VCaP (cell line): ENCODE measurements at regions not wholly inside any gene's neighbourhood (a gene's known extent, or its start where the extent isn't known, plus 50 kb on each side); places are given as distances from the start of the nearest gene placed in this dataset.

Experiments used
- H3K27ac ChIP-seq: fragments of 450-650 bp; 2 replicates; pipeline ENCODE4 v1.5.1; 2017
- TF ChIP-seq, protein P1 (sequence below): fragments of 450-650 bp; conservative IDR thresholded peaks from 2 replicates; pipeline ENCODE4 v1.5.1; 2017; ENCODE audit warnings: mild to moderate bottlenecking, moderate library complexity

DNA sequence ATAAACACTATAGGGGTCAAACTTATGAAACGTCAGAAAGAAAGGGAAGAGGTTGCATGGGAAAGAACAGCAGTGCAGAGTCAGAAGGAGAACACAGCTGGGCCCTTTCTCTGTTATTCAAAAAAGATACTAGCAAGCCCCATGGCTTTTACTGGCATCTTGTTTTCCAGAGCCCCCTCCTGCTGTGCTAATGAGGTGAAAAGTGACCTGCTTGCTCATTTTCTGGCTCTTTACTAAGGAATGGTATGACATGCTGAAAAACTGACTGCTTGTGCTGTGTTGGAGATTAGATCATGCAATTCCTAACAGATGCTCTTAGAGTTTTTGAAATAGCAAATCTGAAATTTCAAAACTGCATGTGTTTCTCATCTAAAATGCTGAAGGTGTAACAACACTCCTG lies 541.6 kb upstream of the ALCAM start:
- no peak overlapping the region for H3K27ac ChIP-seq

DNA sequence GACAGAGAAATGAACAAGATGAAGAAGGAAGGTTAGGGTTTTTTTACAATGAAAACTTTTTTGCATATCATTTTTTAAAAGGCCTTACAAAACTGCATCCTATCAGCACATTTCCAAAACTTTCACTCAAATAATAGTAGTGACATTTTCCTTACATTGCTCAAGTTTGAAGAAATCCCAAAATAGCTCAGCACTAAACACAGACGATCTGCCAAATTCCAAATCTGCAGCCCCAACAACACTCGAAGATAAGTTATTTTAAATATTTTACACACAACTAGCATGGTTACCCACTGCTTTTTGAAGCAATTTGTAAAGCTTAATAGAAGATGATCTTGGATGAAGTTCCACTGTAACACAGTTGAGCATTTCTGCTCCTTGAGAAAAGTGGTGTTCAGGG lies 535.6 kb upstream of the ALCAM start:
- H3K27ac ChIP-seq: no peak overlapping the region
- TF ChIP-seq, protein P1, sequence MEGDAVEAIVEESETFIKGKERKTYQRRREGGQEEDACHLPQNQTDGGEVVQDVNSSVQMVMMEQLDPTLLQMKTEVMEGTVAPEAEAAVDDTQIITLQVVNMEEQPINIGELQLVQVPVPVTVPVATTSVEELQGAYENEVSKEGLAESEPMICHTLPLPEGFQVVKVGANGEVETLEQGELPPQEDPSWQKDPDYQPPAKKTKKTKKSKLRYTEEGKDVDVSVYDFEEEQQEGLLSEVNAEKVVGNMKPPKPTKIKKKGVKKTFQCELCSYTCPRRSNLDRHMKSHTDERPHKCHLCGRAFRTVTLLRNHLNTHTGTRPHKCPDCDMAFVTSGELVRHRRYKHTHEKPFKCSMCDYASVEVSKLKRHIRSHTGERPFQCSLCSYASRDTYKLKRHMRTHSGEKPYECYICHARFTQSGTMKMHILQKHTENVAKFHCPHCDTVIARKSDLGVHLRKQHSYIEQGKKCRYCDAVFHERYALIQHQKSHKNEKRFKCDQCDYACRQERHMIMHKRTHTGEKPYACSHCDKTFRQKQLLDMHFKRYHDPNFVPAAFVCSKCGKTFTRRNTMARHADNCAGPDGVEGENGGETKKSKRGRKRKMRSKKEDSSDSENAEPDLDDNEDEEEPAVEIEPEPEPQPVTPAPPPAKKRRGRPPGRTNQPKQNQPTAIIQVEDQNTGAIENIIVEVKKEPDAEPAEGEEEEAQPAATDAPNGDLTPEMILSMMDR: no peak

More for the DNA sequence above, 541.6 kb upstream of the ALCAM start:
- TF ChIP-seq, protein P1: no peak

DNA sequence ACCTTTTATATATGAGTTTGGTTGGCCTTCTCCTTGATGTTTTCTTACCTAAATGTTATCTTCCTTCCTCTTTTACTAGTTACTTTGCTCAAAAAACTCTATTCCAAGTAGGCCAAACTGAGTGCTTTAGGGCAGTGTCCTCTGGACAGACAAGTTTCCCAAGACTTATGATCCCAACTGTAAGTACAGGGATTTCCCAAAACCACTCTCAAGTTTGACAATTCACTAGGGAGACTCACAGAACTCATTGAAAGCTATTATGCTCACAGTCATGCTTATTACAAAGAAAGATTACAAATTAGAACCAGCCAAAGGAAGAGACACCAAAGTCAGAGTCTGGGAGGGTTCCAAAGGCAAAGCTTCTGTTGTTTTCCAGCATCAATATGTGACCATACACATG lies 534.2 kb upstream of the ALCAM start:
- TF ChIP-seq, protein P1: no peak
- H3K27ac ChIP-seq: no peak overlapping the region

DNA sequence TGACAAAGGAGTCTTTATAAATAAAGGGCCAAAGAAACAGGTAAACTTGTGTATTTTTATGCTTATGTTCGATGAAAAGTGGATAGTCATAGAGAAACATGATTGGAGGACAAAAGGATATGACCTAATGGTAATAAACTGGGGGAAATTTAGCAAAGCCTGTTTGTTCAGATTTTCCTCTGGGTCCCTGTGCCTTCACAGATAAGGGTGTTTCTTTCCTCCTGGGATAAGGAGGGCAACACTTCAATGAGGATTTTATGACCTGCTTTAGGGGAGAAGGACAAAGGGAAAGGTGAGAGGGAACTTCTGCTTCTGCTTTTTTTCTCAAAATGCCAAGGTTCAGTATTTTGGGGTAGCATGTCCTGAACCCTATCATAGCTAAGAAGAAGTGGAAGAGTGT lies 531.3 kb upstream of the ALCAM start:
- H3K27ac ChIP-seq: no peak overlapping the region
- TF ChIP-seq, protein P1: no peak

DNA sequence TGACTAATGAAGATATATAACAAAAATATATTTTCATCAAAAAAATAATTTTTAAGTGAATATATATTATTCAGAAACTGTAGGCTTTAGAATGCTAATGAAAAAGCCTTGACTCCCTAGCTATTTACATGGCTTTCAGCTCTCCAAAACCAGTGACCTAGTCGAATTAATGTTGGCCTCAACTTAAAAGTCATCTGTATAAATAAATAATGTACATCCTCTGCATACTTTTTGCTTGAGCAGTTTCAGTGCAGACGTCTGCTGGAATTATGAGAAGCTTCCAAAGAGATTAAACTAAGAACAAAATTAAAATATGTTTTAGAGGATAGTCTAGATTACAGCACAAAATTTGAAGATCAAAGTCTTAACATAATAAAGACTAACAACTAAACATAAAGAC lies 520.4 kb upstream of the ALCAM start:
- TF ChIP-seq, protein P1: no peak
- H3K27ac ChIP-seq: no peak overlapping the region

DNA sequence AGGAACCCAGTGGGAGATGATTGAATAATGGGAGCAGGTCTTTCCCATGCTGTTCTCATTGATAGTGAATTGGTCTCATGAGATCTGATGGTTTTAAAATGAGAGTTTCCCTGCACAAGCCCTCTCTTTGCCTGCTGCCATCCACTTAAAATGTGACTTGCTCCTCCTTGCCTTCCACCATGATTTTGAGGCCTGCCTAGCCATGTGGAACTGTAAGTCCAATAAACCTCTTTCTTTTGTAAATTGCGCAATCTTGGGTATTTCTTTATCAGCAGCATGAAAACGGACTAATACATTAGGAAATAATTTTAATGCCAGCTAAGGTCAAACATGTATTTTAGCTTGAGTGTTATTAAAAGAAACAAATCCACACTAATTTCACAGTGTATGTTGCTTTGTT lies 517.6 kb upstream of the ALCAM start:
- H3K27ac ChIP-seq: no peak overlapping the region
- TF ChIP-seq, protein P1: no peak

DNA sequence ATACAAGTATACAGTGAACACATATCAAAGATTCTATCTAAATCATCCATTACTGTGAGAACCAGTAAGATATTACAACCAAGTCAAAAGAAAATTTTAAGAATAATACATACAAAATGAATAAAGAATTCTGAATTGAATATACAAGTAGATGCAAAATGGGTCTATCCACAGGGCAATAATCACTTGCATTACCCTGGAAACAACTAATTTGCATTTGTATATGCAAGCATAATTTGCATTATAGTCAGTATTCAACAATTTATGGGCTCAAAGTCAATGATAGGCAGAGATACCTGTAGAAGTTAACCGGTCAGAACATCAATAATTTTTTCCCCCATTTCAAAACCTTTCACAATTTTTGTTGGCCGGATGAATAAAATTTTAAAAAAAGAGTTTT lies 512.2 kb upstream of the ALCAM start:
- TF ChIP-seq, protein P1: no peak
- no peak overlapping the region for H3K27ac ChIP-seq

DNA sequence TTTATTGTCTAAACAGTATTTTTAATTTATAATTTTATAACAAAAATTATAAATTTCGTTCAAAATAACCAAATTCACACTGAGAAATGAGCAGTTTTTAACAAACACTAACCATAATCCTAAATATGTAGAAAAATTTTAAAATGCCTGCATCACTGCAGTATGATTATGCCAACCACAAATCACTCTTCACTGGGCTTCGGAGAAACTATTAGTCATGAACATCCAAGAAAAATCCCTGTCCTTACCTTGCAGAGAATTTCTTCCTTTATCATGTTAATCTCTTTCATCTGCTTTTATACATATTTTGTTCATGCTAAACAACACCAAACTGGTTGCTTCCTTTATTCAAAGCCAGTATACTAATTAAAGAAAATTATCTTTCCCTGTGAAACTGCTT lies 511.0 kb upstream of the ALCAM start:
- TF ChIP-seq, protein P1: no peak

More for the DNA sequence above, 511.0 kb upstream of the ALCAM start:
- no peak overlapping the region for H3K27ac ChIP-seq
